K562 (cell line): ENCODE measurements at regions not wholly inside any gene's neighbourhood (a gene's known extent, or its start where the extent isn't known, plus 50 kb on each side); places are given as distances from the start of the nearest gene placed in this dataset.

Experiments used
- ATAC-seq: fragments of 200-7000 bp; cut with Tn5 transposase; 3 replicates; pipeline ENCODE4 v1.9.1; 2020; ENCODE audit warnings: moderate library complexity
- BruUV-seq: library from RNA; stranded (reverse); fragments of 400-500 nt; replicated peaks from 2 replicates; lab custom pipeline; 2021; lab: Mats Ljungman, UMichigan
- CTCF ChIA-PET: fragments of 300-600 bp; formaldehyde crosslinking; extraction: SDS; loops from one replicate; lab custom pipeline; 2021; ENCODE audit warnings: low intra/inter-chr PET ratio; lab: Yijun Ruan, JAX
- POLR2A ChIA-PET: fragments of 300-600, 350-650 bp; sonication (Branson Sonifier 250); formaldehyde crosslinking; extraction: SDS; loops from one replicate; lab custom pipeline; 2021; ENCODE audit warnings: antibody characterized with exemption, inconsistent platforms; lab: Yijun Ruan, JAX
- DNase-seq, 4 experiments: peaks; one replicate each; pipeline versions ENCODE4 v3.0.0 to v3.0.0-alpha.2; 2011 to 2018; ENCODE audit warnings: low spot score in 3 of 4, mixed read lengths in 3 of 4; ENCODE audit errors: extremely low read depth in 1 of 4
- FAIRE-seq: peaks from 2 replicates; lab custom pipeline; 2011; peaks lifted over from hg19 to GRCh38; lab: Jason Lieb, UNC
- H2AFZ ChIP-seq: 2 replicates; pipeline ENCODE4 v1.6.0; 2011; ENCODE audit warnings: low read depth, low read length, control low read depth, inconsistent platforms
- H3K27ac ChIP-seq: fragments of 200-600 bp; 3 replicates; pipeline ENCODE4 v1.8.0; 2011; ENCODE audit warnings: low read depth, mild to moderate bottlenecking, control low read depth, inconsistent platforms, low read length, moderate library complexity, mixed read lengths; ENCODE audit errors: extremely low read depth
- H3K27me3 ChIP-seq, 2 experiments: fragments of 300-600 bp in 1 of 2; 2 replicates in 1 of 2; 3 replicates in 1 of 2; pipeline versions ENCODE4 v1.6.0 to v1.8.0; 2011; ENCODE audit warnings: inconsistent platforms in 2 of 2, low read length in 2 of 2, mild to moderate bottlenecking in 1 of 2, mixed read lengths in 1 of 2, moderate library complexity in 1 of 2; ENCODE audit not compliant: control insufficient read depth in 2 of 2, insufficient read depth in 2 of 2
- H3K36me3 ChIP-seq: fragments of 300-600 bp; 3 replicates; pipeline ENCODE4 v1.8.0; 2011; ENCODE audit warnings: mild to moderate bottlenecking, low read length, inconsistent platforms; ENCODE audit not compliant: control insufficient read depth, insufficient read depth
- H3K4me1 ChIP-seq, 2 experiments: fragments of 200-600 bp in 1 of 2; replicated peaks in 1 of 2; 2 replicates in 1 of 2; 3 replicates in 1 of 2; pipeline versions ENCODE4 v1.5.1 to v1.8.0; 2011; ENCODE audit warnings: inconsistent platforms in 2 of 2, low read length in 2 of 2, mild to moderate bottlenecking in 1 of 2, mixed read lengths in 1 of 2, moderate library complexity in 1 of 2; ENCODE audit not compliant: control insufficient read depth in 2 of 2, insufficient read depth in 2 of 2
- H3K4me2 ChIP-seq: 2 replicates; pipeline ENCODE4 v1.6.1; 2011; ENCODE audit warnings: low read length, control low read depth, inconsistent platforms, mixed read lengths; ENCODE audit not compliant: insufficient read depth
- H3K4me3 ChIP-seq: fragments of 200-600 bp; sonication (generic), shearing (Covaris generic); 2 replicates; pipeline ENCODE4 v1.5.1; 2016; ENCODE audit warnings: control low read depth, inconsistent platforms
- H3K79me2 ChIP-seq: fragments of 200-600 bp; 3 replicates; pipeline ENCODE4 v1.8.0; 2011; ENCODE audit warnings: low read length, inconsistent platforms; ENCODE audit not compliant: control insufficient read depth, insufficient read depth
- H3K9ac ChIP-seq, 2 experiments: 2 replicates each; pipeline versions ENCODE4 v1.6.0 to v1.6.1; 2011; ENCODE audit warnings: low read depth in 2 of 2, low read length in 2 of 2, control low read depth in 1 of 2, inconsistent platforms in 1 of 2, mild to moderate bottlenecking in 1 of 2, mixed read lengths in 1 of 2; ENCODE audit not compliant: insufficient read depth in 1 of 2
- H3K9me1 ChIP-seq: one replicate; pipeline ENCODE4 v1.6.0; 2011; ENCODE audit warnings: inconsistent platforms, mild to moderate bottlenecking, low read length, moderate library complexity; ENCODE audit not compliant: control insufficient read depth, insufficient read depth
- H3K9me3 ChIP-seq: replicated peaks from 2 replicates; pipeline ENCODE4 v1.5.1; 2011; ENCODE audit warnings: low read depth, low read length, inconsistent platforms; ENCODE audit not compliant: control insufficient read depth, insufficient read depth
- H4K20me1 ChIP-seq: replicated peaks from 2 replicates; pipeline ENCODE4 v1.6.1; 2011; ENCODE audit warnings: low read length, inconsistent platforms, mixed read lengths; ENCODE audit not compliant: control insufficient read depth, insufficient read depth
- ELF1 ChIP-seq: fragments of 200-800 bp; sonication (Bioruptor generic); IDR thresholded peaks from 2 replicates; pipeline ENCODE4 v1.6.1; 2016; ENCODE audit warnings: missing genetic modification characterization, missing compliant biosample characterization
- ILF3 ChIP-seq: fragments of 450-650 bp; IDR thresholded peaks from 2 replicates; pipeline ENCODE4 v1.6.1; 2018; ENCODE audit warnings: antibody characterized with exemption, mild to moderate bottlenecking, moderate library complexity, borderline replicate concordance
- KDM1A ChIP-seq, 2 experiments: fragments of 450-650 bp; IDR thresholded peaks; 2 replicates each; pipeline ENCODE4 v1.6.1; 2016; ENCODE audit warnings: mild to moderate bottlenecking in 2 of 2
- MEF2D ChIP-seq: conservative IDR thresholded peaks from 2 replicates; pipeline ENCODE4 v1.6.1; 2016; ENCODE audit warnings: low read depth, missing genetic modification characterization, missing compliant biosample characterization
- NR2F6 ChIP-seq: fragments of 450-650 bp; formaldehyde crosslinking; IDR thresholded peaks from 2 replicates; pipeline ENCODE4 v1.4.0; 2020; ENCODE audit warnings: mild to moderate bottlenecking
- PATZ1 ChIP-seq: fragments of 250-450 bp; sonication (Bioruptor Pico); IDR thresholded peaks from 2 replicates; pipeline ENCODE4 v1.5.0; 2020; ENCODE audit warnings: mild to moderate bottlenecking, borderline replicate concordance
- RBM34 ChIP-seq: fragments of 200-400 bp; formaldehyde crosslinking; IDR thresholded peaks from 2 replicates; pipeline ENCODE4 v1.6.1; 2018; ENCODE audit warnings: low read length, borderline replicate concordance; ENCODE audit not compliant: insufficient read depth
- SLC30A9 ChIP-seq: fragments of 250-450 bp; sonication (Bioruptor Pico); IDR thresholded peaks from 2 replicates; pipeline ENCODE4 v1.8.0; 2022; ENCODE audit warnings: mild to moderate bottlenecking, moderate library complexity
- SMARCB1 ChIP-seq: IDR thresholded peaks from 2 replicates; pipeline ENCODE4 v1.6.1; 2011; ENCODE audit warnings: improper control_type of control experiment, low read depth; ENCODE audit not compliant: insufficient read length
- SNRNP70 ChIP-seq: fragments of 200-400 bp; formaldehyde crosslinking; optimal IDR thresholded peaks from 2 replicates; pipeline ENCODE3; 2017; ENCODE audit warnings: low read depth, low read length
- TAF9B ChIP-seq: fragments of 450-650 bp; IDR thresholded peaks from 2 replicates; pipeline ENCODE4 v1.6.1; 2018; ENCODE audit warnings: mild to moderate bottlenecking; ENCODE audit not compliant: partially characterized antibody
- TEAD1 ChIP-seq, 2 experiments: fragments of 450-650 bp in 1 of 2; sonication (generic) in 1 of 2; formaldehyde crosslinking; IDR thresholded peaks; 2 replicates each; pipeline versions ENCODE4 v1.4.0 to v1.8.0; 2020 to 2022; ENCODE audit warnings: mild to moderate bottlenecking in 2 of 2, missing genetic modification reagents in 1 of 2
- TOE1 ChIP-seq, 2 experiments: fragments of 450-650 bp in 1 of 2; sonication (generic) in 1 of 2; formaldehyde crosslinking in 1 of 2; IDR thresholded peaks; 2 replicates each; pipeline versions ENCODE4 v1.7.1 to v1.8.0; 2016 to 2022; ENCODE audit warnings: borderline replicate concordance in 2 of 2, mild to moderate bottlenecking in 2 of 2, antibody characterized with exemption in 1 of 2, inconsistent platforms in 1 of 2, low read depth in 1 of 2, missing genetic modification reagents in 1 of 2, moderate library complexity in 1 of 2
- ZBTB8A ChIP-seq: fragments of 450-650 bp; IDR thresholded peaks from 2 replicates; pipeline ENCODE4 v1.6.1; 2018; ENCODE audit warnings: mild to moderate bottlenecking, moderate library complexity; ENCODE audit not compliant: partially characterized antibody
- ZNF133 ChIP-seq: fragments of 250-450 bp; sonication (Bioruptor Pico); IDR thresholded peaks from 2 replicates; pipeline ENCODE4 v1.4.0; 2020; ENCODE audit warnings: mild to moderate bottlenecking
- ZNF639 ChIP-seq, 2 experiments: fragments of 200-800 bp in 1 of 2; sonication (Bioruptor generic) in 1 of 2; sonication (generic) in 1 of 2; formaldehyde crosslinking in 1 of 2; IDR thresholded peaks in 1 of 2; conservative IDR thresholded peaks in 1 of 2; 2 replicates each; pipeline versions ENCODE4 v1.5.0 to v1.6.1; 2016 to 2020; ENCODE audit warnings: missing compliant biosample characterization in 1 of 2, missing genetic modification characterization in 1 of 2, missing genetic modification reagents in 1 of 2
- WGBS: fragments of 100-300 bp; shearing (Covaris generic); methylation state at CpG from one replicate; pipeline ENCODE4 v1.1.6; 2016; ENCODE audit warnings: low coverage, mixed read lengths; ENCODE audit not compliant: insufficient coverage; ENCODE audit errors: missing lambda C conversion rate; 5-methylcytosine and 5-hydroxymethylcytosine counted together
- in situ Hi-C: fragments of 300-500 bp; cut with MboI; formaldehyde crosslinking; loops from 4 replicates; pipeline ENCODE4 v1.15.0; 2018; ENCODE audit warnings: inconsistent platforms, mixed read lengths
- intact Hi-C: fragments of 100-400 bp; cut with micrococcal nuclease; formaldehyde crosslinking; loops from 2 replicates; pipeline ENCODE4 v1.14.2; 2022

- no peak for TF ChIP-seq SNRNP70
- TF ChIP-seq NR2F6 (CRISPR knock-in tag): no peak
- no peak for TF ChIP-seq TOE1 (IDR thresholded peaks at IDR 0.05; ENCODE audit: borderline replicate concordance)
- no peak for TF ChIP-seq TOE1 (CRISPR knock-in tag; IDR thresholded peaks at IDR 0.05; ENCODE audit: borderline replicate concordance, low read depth)
- no peak for TF ChIP-seq MEF2D
- no peak for TF ChIP-seq PATZ1 (CRISPR knock-in tag)
- no peak for TF ChIP-seq TAF9B
- TF ChIP-seq KDM1A (IDR thresholded peaks at IDR 0.05): no peak
- no peak for TF ChIP-seq ZNF639 (CRISPR knock-in tag; conservative IDR thresholded peaks at IDR 0.05 in 1 of 2, IDR thresholded peaks at IDR 0.05 in 1 of 2)
- no peak for TF ChIP-seq ZBTB8A
- no peak for TF ChIP-seq ZNF133 (CRISPR knock-in tag)
- no peak for TF ChIP-seq ELF1 (tag)
- TF ChIP-seq RBM34: no peak
- no peak for TF ChIP-seq SMARCB1
- no peak for TF ChIP-seq ILF3
- no peak for TF ChIP-seq TEAD1 (CRISPR knock-in tag; IDR thresholded peaks at IDR 0.05)
- TF ChIP-seq SLC30A9 (CRISPR knock-in tag): no peak
- TF ChIP-seq, all 486 proteins: peak for 0
- BruUV-seq: no TSS peak
- Histone ChIP-seq H3K79me2 (no peaks in the 10 kb centered on the region), H3K4me3 (no peak overlapping the region), H3K9me3 (no peaks in the 10 kb centered on the region), H2AFZ (no peak overlapping the region), H3K27ac (no peak overlapping the region), H3K4me2 (no peak overlapping the region), H3K9ac (no peak overlapping the region), H4K20me1 (no peaks in the 10 kb centered on the region), H3K9me1 (no peaks in the 10 kb centered on the region), H3K4me1 (no peaks in the 10 kb centered on the region), H3K36me3 (no peaks in the 10 kb centered on the region), H3K27me3 (no peaks in the 10 kb centered on the region)
- in situ Hi-C loops: no loop called here
- no peak for ATAC-seq
- POLR2A ChIA-PET: no interaction called here
- DNase-seq: no peak
- intact Hi-C loops: no loop called here
- CTCF ChIA-PET: no interaction called here
- 3% methylated on average over 6 of the region's 6 CpGs for WGBS
- no peak for FAIRE-seq
Measured at GRCh38 chr15:87219650-87220615, 1036.6 kb downstream of the NTRK3 start.
